ENCODE measurements at regions not wholly inside any gene's neighbourhood (a gene's known extent, or its start where the extent isn't known, plus 50 kb on each side); places are given as distances from the start of the nearest gene placed in this dataset.

DNA sequence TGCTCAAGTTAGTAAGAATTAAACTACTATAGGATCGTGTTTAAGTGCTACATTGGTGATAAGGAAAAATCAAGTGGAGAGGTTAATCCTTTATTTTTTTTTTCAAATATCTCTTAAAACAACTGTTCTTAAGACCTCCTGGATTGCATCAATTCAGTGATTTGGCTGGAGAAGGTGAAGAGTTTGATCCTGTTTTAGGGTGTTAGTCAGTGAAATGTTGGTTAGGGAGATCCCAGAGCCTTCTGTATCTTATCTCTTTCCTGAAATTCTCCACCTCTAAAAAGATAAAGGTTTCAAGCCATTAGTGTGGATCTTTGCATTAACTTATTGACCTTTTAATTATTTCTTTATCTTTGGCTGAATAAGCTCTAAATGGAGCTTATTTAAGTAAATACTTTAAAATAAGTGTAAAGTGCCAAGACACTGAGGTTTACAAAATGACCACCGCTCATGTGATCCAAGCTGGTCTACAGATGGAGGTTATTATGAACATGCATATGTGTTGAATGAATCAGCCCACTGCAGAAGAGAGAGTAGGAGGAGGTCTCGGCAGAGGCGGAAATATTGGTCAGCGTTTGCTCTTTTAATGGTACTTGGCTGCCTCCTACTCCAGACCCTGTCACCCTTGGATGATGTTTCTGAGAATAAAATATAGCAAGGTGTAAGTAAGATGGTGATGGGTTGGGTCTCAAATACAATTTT lies 51.8 kb upstream of the BMPER start:
- TF ChIP-seq, protein P1, sequence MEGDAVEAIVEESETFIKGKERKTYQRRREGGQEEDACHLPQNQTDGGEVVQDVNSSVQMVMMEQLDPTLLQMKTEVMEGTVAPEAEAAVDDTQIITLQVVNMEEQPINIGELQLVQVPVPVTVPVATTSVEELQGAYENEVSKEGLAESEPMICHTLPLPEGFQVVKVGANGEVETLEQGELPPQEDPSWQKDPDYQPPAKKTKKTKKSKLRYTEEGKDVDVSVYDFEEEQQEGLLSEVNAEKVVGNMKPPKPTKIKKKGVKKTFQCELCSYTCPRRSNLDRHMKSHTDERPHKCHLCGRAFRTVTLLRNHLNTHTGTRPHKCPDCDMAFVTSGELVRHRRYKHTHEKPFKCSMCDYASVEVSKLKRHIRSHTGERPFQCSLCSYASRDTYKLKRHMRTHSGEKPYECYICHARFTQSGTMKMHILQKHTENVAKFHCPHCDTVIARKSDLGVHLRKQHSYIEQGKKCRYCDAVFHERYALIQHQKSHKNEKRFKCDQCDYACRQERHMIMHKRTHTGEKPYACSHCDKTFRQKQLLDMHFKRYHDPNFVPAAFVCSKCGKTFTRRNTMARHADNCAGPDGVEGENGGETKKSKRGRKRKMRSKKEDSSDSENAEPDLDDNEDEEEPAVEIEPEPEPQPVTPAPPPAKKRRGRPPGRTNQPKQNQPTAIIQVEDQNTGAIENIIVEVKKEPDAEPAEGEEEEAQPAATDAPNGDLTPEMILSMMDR (IDR thresholded peaks at IDR 0.05): no peak
- TF ChIP-seq EZH2 (IDR thresholded peaks at IDR 0.05; ENCODE audit: borderline replicate concordance, insufficient read depth, low read depth, low read length, poor library complexity, severe bottlenecking): no peak
